HL-60/S4 (cell line): ENCODE measurements at regions not wholly inside any gene's neighbourhood (a gene's known extent, or its start where the extent isn't known, plus 50 kb on each side); places are given as distances from the start of the nearest gene placed in this dataset.
"Not testable (repeated sequence)": the region's sequence is repeated elsewhere in the genome, so short reads cannot be mapped to it uniquely, and the experiment has no call there.

Experiments
- in situ Hi-C: fragments of 300-500 bp; cut with MboI; formaldehyde crosslinking; loops from 2 replicates; pipeline ENCODE4 v1.14.3; 2022; ENCODE audit warnings: low sequenced_read_pairs

GRCh38 chr7:106357675-106358074 lies 72.9 kb upstream of the NAMPT start:
- in situ Hi-C loops = no loop called here

GRCh38 chr7:106354822-106355221 lies 70.0 kb upstream of the NAMPT start:
- in situ Hi-C loops = no loop called here

- in situ Hi-C loops = no loop called here
Observed at GRCh38 chr7:106353944-106354343, 69.2 kb upstream of the NAMPT start.

- in situ Hi-C loops = no loop called here
Observed at GRCh38 chr7:106348231-106348630, 63.4 kb upstream of the NAMPT start.

- in situ Hi-C loops = no loop called here
Observed at GRCh38 chr7:106347229-106347833, 62.5 kb upstream of the NAMPT start.

GRCh38 chr7:106346678-106347217 lies 62.0 kb upstream of the NAMPT start:
- in situ Hi-C loops = no loop called here

GRCh38 chr7:106346167-106346677 lies 61.4 kb upstream of the NAMPT start:
- in situ Hi-C loops = no loop called here

- in situ Hi-C loops = no loop called here
Observed at GRCh38 chr7:106345421-106346166, 60.8 kb upstream of the NAMPT start.

DNA sequence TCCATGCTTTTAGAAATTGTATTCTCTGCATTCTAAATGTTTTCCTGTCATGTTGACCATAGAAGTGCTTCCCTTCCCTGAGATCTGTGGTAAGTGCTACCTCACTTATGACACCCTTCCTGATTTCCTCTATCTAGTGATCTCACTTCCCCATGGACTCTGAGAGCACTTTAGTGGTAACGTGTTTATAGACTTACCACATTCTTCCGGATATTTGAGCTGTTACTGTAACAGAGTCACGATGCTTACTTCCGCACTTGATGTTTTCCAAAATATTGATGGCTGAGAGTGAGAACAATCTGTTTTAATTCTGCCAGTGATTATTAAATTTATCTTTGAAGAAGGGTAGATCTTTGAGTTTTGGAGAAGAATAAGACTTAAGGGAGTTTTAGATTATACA lies 60.1 kb upstream of the NAMPT start:
- in situ Hi-C loops = no loop called here

DNA sequence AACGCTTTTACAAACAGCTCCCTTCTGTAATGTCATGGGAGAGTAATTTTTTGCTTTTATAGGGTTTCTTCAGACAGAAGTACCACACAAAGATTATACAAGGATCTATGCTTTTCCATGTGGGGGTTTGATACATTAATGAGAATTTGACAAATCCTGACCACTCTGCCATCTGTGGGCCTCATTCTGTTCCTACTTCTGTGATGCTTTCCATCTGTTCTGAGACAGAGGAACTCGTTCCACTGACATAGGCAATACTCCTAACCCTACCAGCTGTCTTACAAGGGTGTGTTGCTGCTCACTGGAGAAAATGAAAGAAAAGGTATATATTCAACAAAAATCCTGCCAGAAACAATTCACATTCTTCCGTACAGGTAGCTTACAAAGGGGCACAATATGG lies 59.4 kb upstream of the NAMPT start:
- in situ Hi-C loops = no loop called here

- in situ Hi-C loops = not testable (repeated sequence)
Observed at GRCh38 chr7:106342049-106342448, 57.3 kb upstream of the NAMPT start.

DNA sequence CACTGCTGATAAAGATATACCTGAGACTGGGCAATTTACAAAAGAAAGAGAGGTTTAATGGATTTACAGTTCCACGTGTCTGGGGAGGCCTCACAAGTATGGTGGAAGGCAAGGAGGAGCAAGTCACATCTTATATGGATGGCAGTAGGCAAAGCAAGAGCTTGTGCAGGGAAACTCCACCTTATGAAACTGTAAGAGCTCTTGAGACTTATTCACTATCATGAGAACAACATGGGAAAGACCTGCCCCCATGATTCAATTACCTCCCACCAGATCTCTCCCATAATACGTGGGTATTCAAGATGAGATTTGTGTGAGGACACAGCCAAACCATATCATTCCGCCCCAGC lies 55.4 kb upstream of the NAMPT start:
- in situ Hi-C loops = not testable (repeated sequence)

- in situ Hi-C loops = no loop called here
Observed at GRCh38 chr7:106339513-106340246, 54.9 kb upstream of the NAMPT start.

GRCh38 chr7:106337754-106338153 lies 53.0 kb upstream of the NAMPT start:
- in situ Hi-C loops = no loop called here

GRCh38 chr7:106335814-106336213 lies 51.0 kb upstream of the NAMPT start:
- in situ Hi-C loops = no loop called here
